ENCODE measurements at regions not wholly inside any gene's neighbourhood (a gene's known extent, or its start where the extent isn't known, plus 50 kb on each side); places are given as distances from the start of the nearest gene placed in this dataset.

GRCh38 chr13:57558051-57558467 lies 73.5 kb upstream of the PCDH17 start:
- H3K4me1 ChIP-seq (ENCODE audit: insufficient read depth, low read length) = no peaks in the 10 kb centered on the region
- H3K9ac ChIP-seq (ENCODE audit: low read depth, low read length) = no peak overlapping the region
- H3K27me3 ChIP-seq (ENCODE audit: insufficient read depth, low read length) = no peaks in the 10 kb centered on the region
- no peak overlapping the region for H3K4me3 ChIP-seq (ENCODE audit: low read length)
- H3K36me3 ChIP-seq (ENCODE audit: insufficient read depth, low read depth, low read length) = no peaks in the 10 kb centered on the region
- no peak overlapping the region for H3K27ac ChIP-seq (ENCODE audit: low read length)
- H3K9me3 ChIP-seq (ENCODE audit: insufficient read depth, low read depth, low read length) = peaks cover 3% of the 10 kb centered on the region; the same call in 1 of the 2 replicates

- Histone ChIP-seq H3K9me3 (ENCODE audit: insufficient read depth, low read depth, low read length) (no peaks in the 10 kb centered on the region), H3K9ac (ENCODE audit: low read depth, low read length) (no peak overlapping the region), H3K4me3 (ENCODE audit: low read length) (no peak overlapping the region), H3K27me3 (ENCODE audit: insufficient read depth, low read length) (no peaks in the 10 kb centered on the region), H3K27ac (ENCODE audit: low read length) (no peak overlapping the region), H3K36me3 (ENCODE audit: insufficient read depth, low read depth, low read length) (no peaks in the 10 kb centered on the region), H3K4me1 (ENCODE audit: insufficient read depth, low read length) (no peaks in the 10 kb centered on the region)
These were observed 62.7 kb upstream of the PCDH17 start for GRCh38 chr13:57568865-57569264.

GRCh38 chr13:57569986-57570385 lies 61.6 kb upstream of the PCDH17 start:
- no peak overlapping the region for H3K9ac ChIP-seq (ENCODE audit: low read depth, low read length)
- H3K27me3 ChIP-seq (ENCODE audit: insufficient read depth, low read length) = no peaks in the 10 kb centered on the region
- no peaks in the 10 kb centered on the region for H3K9me3 ChIP-seq (ENCODE audit: insufficient read depth, low read depth, low read length)
- H3K27ac ChIP-seq (ENCODE audit: low read length) = no peak overlapping the region
- H3K4me3 ChIP-seq (ENCODE audit: low read length) = no peak overlapping the region
- H3K36me3 ChIP-seq (ENCODE audit: insufficient read depth, low read depth, low read length) = no peaks in the 10 kb centered on the region
- no peaks in the 10 kb centered on the region for H3K4me1 ChIP-seq (ENCODE audit: insufficient read depth, low read length)

Data from iPS-20b (cell line).